ENCODE measurements at regions not wholly inside any gene's neighbourhood (a gene's known extent, or its start where the extent isn't known, plus 50 kb on each side); places are given as distances from the start of the nearest gene placed in this dataset.

GRCh38 chr2:150561076-150561475 lies 73.6 kb upstream of the RND3 start:
- H3K9me3 ChIP-seq, result no peaks in the 10 kb centered on the region
- H3K4me3 ChIP-seq, result no peak overlapping the region
- no peaks in the 10 kb centered on the region for H3K4me1 ChIP-seq
- intact Hi-C loops (cut with DNase I), result no loop called here
- 38 to 50% methylated on average over 1 of the region's 1 CpG for WGBS, 2 donors
- FAIRE-seq, result no peak
- H3K27ac ChIP-seq, result no peak overlapping the region
- TF ChIP-seq CTCF (IDR thresholded peaks at IDR 0.05), result no peak
- no peak for ATAC-seq
- H3K36me3 ChIP-seq, result no peaks in the 10 kb centered on the region
- no peak for DNase-seq
- H3K27me3 ChIP-seq, result no peaks in the 10 kb centered on the region

- WGBS, 2 donors, result 32 to 34% methylated on average over 2 of the region's 2 CpGs
- Histone ChIP-seq H3K36me3 (no peaks in the 10 kb centered on the region), H3K27ac (no peak overlapping the region), H3K27me3 (no peaks in the 10 kb centered on the region), H3K4me3 (no peak overlapping the region), H3K4me1 (no peaks in the 10 kb centered on the region), H3K9me3 (no peaks in the 10 kb centered on the region)
- DNase-seq (no peak), ATAC-seq (no peak), FAIRE-seq (no peak)
- no peak for TF ChIP-seq CTCF (IDR thresholded peaks at IDR 0.05)
- intact Hi-C loops (cut with DNase I), result no loop called here
Observed at GRCh38 chr2:150557020-150557600, 69.6 kb upstream of the RND3 start.

GRCh38 chr2:150555611-150556356 lies 68.3 kb upstream of the RND3 start:
- Histone ChIP-seq H3K36me3 (no peaks in the 10 kb centered on the region), H3K27ac (no peak overlapping the region), H3K4me1 (no peaks in the 10 kb centered on the region), H3K27me3 (no peaks in the 10 kb centered on the region), H3K9me3 (no peaks in the 10 kb centered on the region), H3K4me3 (no peak overlapping the region)
- FAIRE-seq, result no peak
- no peak for ATAC-seq
- intact Hi-C loops (cut with DNase I), result no loop called here
- DNase-seq, result no peak
- TF ChIP-seq CTCF (IDR thresholded peaks at IDR 0.05), result no peak
- WGBS, 2 donors, result 57% methylated on average over 4 of the region's 4 CpGs

GRCh38 chr2:150554046-150554445 lies 66.6 kb upstream of the RND3 start:
- no peak for FAIRE-seq
- ATAC-seq, result no peak
- Histone ChIP-seq H3K9me3 (no peaks in the 10 kb centered on the region), H3K27ac (no peak overlapping the region), H3K27me3 (no peaks in the 10 kb centered on the region), H3K36me3 (no peaks in the 10 kb centered on the region), H3K4me3 (no peak overlapping the region), H3K4me1 (no peaks in the 10 kb centered on the region)
- DNase-seq, result no peak
- intact Hi-C loops (cut with DNase I), result no loop called here
- WGBS, 2 donors, result 28 to 32% methylated on average over 1 of the region's 1 CpG
- no peak for TF ChIP-seq CTCF (IDR thresholded peaks at IDR 0.05)
